Body of pancreas (tissue), 4 donors: ENCODE measurements at regions not wholly inside any gene's neighbourhood (a gene's known extent, or its start where the extent isn't known, plus 50 kb on each side); places are given as distances from the start of the nearest gene placed in this dataset.

Experiments
- ATAC-seq: fragments of 150-250 bp; one replicate; pipeline ENCODE4 v1.9.1; 2016
- DNase-seq, 4 donors: peaks; one replicate each; pipeline ENCODE4 v3.0.0-alpha.2; 2019
- H3K27ac ChIP-seq, 4 donors: fragments of 200-600 bp; sonication (generic); 1 replicate in 3 of 4; 2 replicates in 1 of 4; pipeline versions ENCODE4 v1.5.1 to v1.6.1; 2016 to 2019; ENCODE audit warnings: mild to moderate bottlenecking in 1 of 4, mixed read lengths in 1 of 4, moderate library complexity in 1 of 4
- H3K27me3 ChIP-seq, 2 donors: fragments of 200-600 bp; sonication (generic); one replicate each; pipeline ENCODE4 v1.6.0; 2016; ENCODE audit warnings: mild to moderate bottlenecking in 1 of 2
- H3K36me3 ChIP-seq, 2 donors: fragments of 200-600 bp; sonication (generic); replicated peaks in 1 of 2; 2 replicates each; pipeline ENCODE4 v1.5.1; 2016; ENCODE audit warnings: low read depth in 2 of 2; ENCODE audit not compliant: insufficient read depth in 1 of 2
- H3K4me1 ChIP-seq: fragments of 200-600 bp; sonication (generic); one replicate; pipeline ENCODE4 v1.6.0; 2016
- H3K4me3 ChIP-seq, 2 donors: fragments of 200-600 bp; sonication (generic); 1 replicate in 1 of 2; 2 replicates in 1 of 2; pipeline ENCODE4 v1.5.1; 2016 to 2019
- H3K9me3 ChIP-seq, 3 donors: fragments of 200-600 bp; sonication (generic); 1 replicate in 2 of 3; 2 replicates in 1 of 3; pipeline ENCODE4 v1.5.1; 2016
- CTCF ChIP-seq, 7 experiments: fragments of 450-650 bp in 4 of 7; fragments of 200-600 bp in 3 of 7; sonication (generic) in 3 of 7; IDR thresholded peaks; one replicate each; pipeline ENCODE4 v1.5.1; 2016 to 2019; ENCODE audit warnings: antibody characterized with exemption in 7 of 7
- POLR2A ChIP-seq, 3 donors: fragments of 450-650 bp; IDR thresholded peaks; one replicate each; pipeline ENCODE4 v1.6.1; 2016; ENCODE audit warnings: antibody characterized with exemption in 3 of 3, mild to moderate bottlenecking in 2 of 3
- WGBS, 2 donors: methylation state at CpG; one replicate each; pipeline ENCODE4 v1.1.5; 2017; 5-methylcytosine and 5-hydroxymethylcytosine counted together
- intact Hi-C: fragments of 100-400 bp; cut with DNase I; formaldehyde crosslinking; loops from one replicate; pipeline ENCODE4 v1.15.1; 2023

- no peak for ATAC-seq
Observed at GRCh38 chr11:104556606-104557301, 341.5 kb downstream of the CASP12 start.

GRCh38 chr11:104549019-104549418 lies 349.2 kb downstream of the CASP12 start:
- H3K4me1 ChIP-seq = no peaks in the 10 kb centered on the region
- ATAC-seq (no peak), DNase-seq (no peak)
- no peak for TF ChIP-seq POLR2A (IDR thresholded peaks at IDR 0.05)
- no peaks in the 10 kb centered on the region for H3K27me3 ChIP-seq
- WGBS, 2 donors = 63 to 71% methylated on average over 1 of the region's 1 CpG
- H3K9me3 ChIP-seq = no peaks in the 10 kb centered on the region
- intact Hi-C loops = no loop called here
- no peak overlapping the region for H3K4me3 ChIP-seq
- H3K27ac ChIP-seq = no peak overlapping the region
- no peaks in the 10 kb centered on the region for H3K36me3 ChIP-seq

More at GRCh38 chr11:104556606-104557301, 341.5 kb downstream of the CASP12 start:
- DNase-seq = no peak
- H3K4me1 ChIP-seq = no peaks in the 10 kb centered on the region
- no peaks in the 10 kb centered on the region for H3K9me3 ChIP-seq
- TF ChIP-seq CTCF (IDR thresholded peaks at IDR 0.05) = no peak
- no peak for TF ChIP-seq POLR2A (IDR thresholded peaks at IDR 0.05)
- H3K27ac ChIP-seq = no peak overlapping the region
- no peaks in the 10 kb centered on the region for H3K36me3 ChIP-seq
- intact Hi-C loops = no loop called here
- H3K27me3 ChIP-seq = no peaks in the 10 kb centered on the region
- 67 to 70% methylated on average over 4 of the region's 4 CpGs for WGBS, 2 donors
- H3K4me3 ChIP-seq = no peak overlapping the region

GRCh38 chr11:104547996-104548661 lies 350.1 kb downstream of the CASP12 start:
- DNase-seq = no peak

GRCh38 chr11:104546501-104546900 lies 351.8 kb downstream of the CASP12 start:
- Histone ChIP-seq H3K9me3 (no peaks in the 10 kb centered on the region), H3K27ac (no peak overlapping the region), H3K27me3 (no peaks in the 10 kb centered on the region), H3K4me1 (no peaks in the 10 kb centered on the region), H3K4me3 (no peak overlapping the region), H3K36me3 (no peaks in the 10 kb centered on the region)
- 90 to 92% methylated on average over 2 of the region's 2 CpGs for WGBS, 2 donors
- intact Hi-C loops = no loop called here
- DNase-seq = no peak
- ATAC-seq = no peak
- TF ChIP-seq CTCF (IDR thresholded peaks at IDR 0.05) = no peak
- TF ChIP-seq POLR2A (IDR thresholded peaks at IDR 0.05) = no peak

More at GRCh38 chr11:104547996-104548661, 350.1 kb downstream of the CASP12 start:
- H3K4me3 ChIP-seq = no peak overlapping the region
- H3K4me1 ChIP-seq = no peaks in the 10 kb centered on the region
- no peaks in the 10 kb centered on the region for H3K27me3 ChIP-seq
- 91 to 98% methylated on average over 3 of the region's 3 CpGs for WGBS, 2 donors
- TF ChIP-seq POLR2A (IDR thresholded peaks at IDR 0.05) = no peak
- TF ChIP-seq CTCF (IDR thresholded peaks at IDR 0.05) = no peak
- H3K36me3 ChIP-seq = no peaks in the 10 kb centered on the region
- no peaks in the 10 kb centered on the region for H3K9me3 ChIP-seq
- H3K27ac ChIP-seq = no peak overlapping the region
- ATAC-seq = no peak
- intact Hi-C loops = no loop called here

- H3K4me1 ChIP-seq = no peaks in the 10 kb centered on the region
- H3K27ac ChIP-seq = no peak overlapping the region
- 33 to 56% methylated on average over 1 of the region's 1 CpG for whole genome bisulfite sequencing, 2 donors
- DNase-seq = no peak
- no peak for ATAC-seq
- H3K27me3 ChIP-seq = no peaks in the 10 kb centered on the region
- no peaks in the 10 kb centered on the region for H3K9me3 ChIP-seq
- intact Hi-C loops = no loop called here
- no peak overlapping the region for H3K4me3 ChIP-seq
- H3K36me3 ChIP-seq = no peaks in the 10 kb centered on the region
- TF ChIP-seq POLR2A (IDR thresholded peaks at IDR 0.05) = no peak
- TF ChIP-seq CTCF (IDR thresholded peaks at IDR 0.05) = no peak
Observed at GRCh38 chr11:104541701-104542100, 356.6 kb downstream of the CASP12 start.
